ENCODE measurements at regions not wholly inside any gene's neighbourhood (a gene's known extent, or its start where the extent isn't known, plus 50 kb on each side); places are given as distances from the start of the nearest gene placed in this dataset.

DNA sequence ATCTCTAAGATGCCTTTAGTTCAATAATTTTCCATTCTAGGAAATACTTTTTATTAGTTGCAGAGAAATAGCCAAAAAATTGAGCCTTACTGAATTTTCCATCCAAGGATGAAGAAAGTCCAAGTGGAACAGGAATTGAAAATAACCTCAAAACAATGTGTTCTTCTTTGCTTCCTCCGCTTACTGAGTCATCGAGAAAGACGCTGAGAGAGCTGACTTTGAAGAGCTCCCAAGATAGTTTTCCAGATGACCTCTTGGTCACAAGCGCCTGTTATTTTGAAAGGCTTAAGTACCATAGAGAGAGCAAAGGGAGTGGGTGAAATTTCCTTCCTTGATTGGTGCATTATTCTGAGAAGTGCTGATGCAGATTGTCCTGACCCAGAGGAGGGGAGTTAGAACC is 253.5 kb upstream of the ATP10B start:
- TF ChIP-seq, protein P1, sequence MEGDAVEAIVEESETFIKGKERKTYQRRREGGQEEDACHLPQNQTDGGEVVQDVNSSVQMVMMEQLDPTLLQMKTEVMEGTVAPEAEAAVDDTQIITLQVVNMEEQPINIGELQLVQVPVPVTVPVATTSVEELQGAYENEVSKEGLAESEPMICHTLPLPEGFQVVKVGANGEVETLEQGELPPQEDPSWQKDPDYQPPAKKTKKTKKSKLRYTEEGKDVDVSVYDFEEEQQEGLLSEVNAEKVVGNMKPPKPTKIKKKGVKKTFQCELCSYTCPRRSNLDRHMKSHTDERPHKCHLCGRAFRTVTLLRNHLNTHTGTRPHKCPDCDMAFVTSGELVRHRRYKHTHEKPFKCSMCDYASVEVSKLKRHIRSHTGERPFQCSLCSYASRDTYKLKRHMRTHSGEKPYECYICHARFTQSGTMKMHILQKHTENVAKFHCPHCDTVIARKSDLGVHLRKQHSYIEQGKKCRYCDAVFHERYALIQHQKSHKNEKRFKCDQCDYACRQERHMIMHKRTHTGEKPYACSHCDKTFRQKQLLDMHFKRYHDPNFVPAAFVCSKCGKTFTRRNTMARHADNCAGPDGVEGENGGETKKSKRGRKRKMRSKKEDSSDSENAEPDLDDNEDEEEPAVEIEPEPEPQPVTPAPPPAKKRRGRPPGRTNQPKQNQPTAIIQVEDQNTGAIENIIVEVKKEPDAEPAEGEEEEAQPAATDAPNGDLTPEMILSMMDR (IDR thresholded peaks at IDR 0.05): no peak
- TF ChIP-seq POLR2A (IDR thresholded peaks at IDR 0.05): no peak

All from lower leg skin (tissue), 3 donors.